ENCODE measurements at regions not wholly inside any gene's neighbourhood (a gene's known extent, or its start where the extent isn't known, plus 50 kb on each side); places are given as distances from the start of the nearest gene placed in this dataset.

GRCh38 chr20:6685626-6686025 lies 81.9 kb upstream of the BMP2 start:
- TF ChIP-seq EZH2phosphoT487 (IDR thresholded peaks at IDR 0.05; ENCODE audit: borderline replicate concordance, low read length) (no peak), CTCF (IDR thresholded peaks at IDR 0.05; ENCODE audit: low read depth, low read length, poor library complexity, severe bottlenecking) (no peak)
- Histone ChIP-seq H3K4me2 (ENCODE audit: low read length) (no peak overlapping the region), H3K9me3 (ENCODE audit: control insufficient read depth, insufficient read depth, low read length) (no peaks in the 10 kb centered on the region), H3K27me3 (ENCODE audit: control insufficient read depth, low read length) (no peaks in the 10 kb centered on the region), H3K4me3 (ENCODE audit: low read length) (no peak overlapping the region), H3K79me2 (ENCODE audit: control insufficient read depth, low read length) (no peaks in the 10 kb centered on the region), H3F3A (ENCODE audit: control insufficient read depth, insufficient read depth) (no peaks in the 10 kb centered on the region), H3K27ac (ENCODE audit: low read depth, low read length) (no peak overlapping the region), H3K36me3 (ENCODE audit: control insufficient read depth, low read length) (no peaks in the 10 kb centered on the region), H3K4me1 (ENCODE audit: control insufficient read depth, low read length) (no peaks in the 10 kb centered on the region), H3K9me2 (replicated peaks; ENCODE audit: control insufficient read depth, low read length) (no peaks in the 10 kb centered on the region), H4K20me1 (ENCODE audit: control insufficient read depth, insufficient read depth, low read depth, low read length) (no peaks in the 10 kb centered on the region)

GRCh38 chr20:6685181-6685582 lies 82.3 kb upstream of the BMP2 start:
- Histone ChIP-seq H3K36me3 (ENCODE audit: control insufficient read depth, low read length) (no peaks in the 10 kb centered on the region), H3K4me2 (ENCODE audit: low read length) (no peak overlapping the region), H3K79me2 (ENCODE audit: control insufficient read depth, low read length) (no peaks in the 10 kb centered on the region), H3K4me3 (ENCODE audit: low read length) (no peak overlapping the region), H3K27ac (ENCODE audit: low read depth, low read length) (no peak overlapping the region), H4K20me1 (ENCODE audit: control insufficient read depth, insufficient read depth, low read depth, low read length) (no peaks in the 10 kb centered on the region), H3K27me3 (ENCODE audit: control insufficient read depth, low read length) (no peaks in the 10 kb centered on the region), H3K4me1 (ENCODE audit: control insufficient read depth, low read length) (no peaks in the 10 kb centered on the region), H3K9me2 (replicated peaks; ENCODE audit: control insufficient read depth, low read length) (no peaks in the 10 kb centered on the region), H3K9me3 (ENCODE audit: control insufficient read depth, insufficient read depth, low read length) (no peaks in the 10 kb centered on the region), H3F3A (ENCODE audit: control insufficient read depth, insufficient read depth) (no peaks in the 10 kb centered on the region)
- TF ChIP-seq EZH2phosphoT487 (IDR thresholded peaks at IDR 0.05; ENCODE audit: borderline replicate concordance, low read length), result no peak

DNA sequence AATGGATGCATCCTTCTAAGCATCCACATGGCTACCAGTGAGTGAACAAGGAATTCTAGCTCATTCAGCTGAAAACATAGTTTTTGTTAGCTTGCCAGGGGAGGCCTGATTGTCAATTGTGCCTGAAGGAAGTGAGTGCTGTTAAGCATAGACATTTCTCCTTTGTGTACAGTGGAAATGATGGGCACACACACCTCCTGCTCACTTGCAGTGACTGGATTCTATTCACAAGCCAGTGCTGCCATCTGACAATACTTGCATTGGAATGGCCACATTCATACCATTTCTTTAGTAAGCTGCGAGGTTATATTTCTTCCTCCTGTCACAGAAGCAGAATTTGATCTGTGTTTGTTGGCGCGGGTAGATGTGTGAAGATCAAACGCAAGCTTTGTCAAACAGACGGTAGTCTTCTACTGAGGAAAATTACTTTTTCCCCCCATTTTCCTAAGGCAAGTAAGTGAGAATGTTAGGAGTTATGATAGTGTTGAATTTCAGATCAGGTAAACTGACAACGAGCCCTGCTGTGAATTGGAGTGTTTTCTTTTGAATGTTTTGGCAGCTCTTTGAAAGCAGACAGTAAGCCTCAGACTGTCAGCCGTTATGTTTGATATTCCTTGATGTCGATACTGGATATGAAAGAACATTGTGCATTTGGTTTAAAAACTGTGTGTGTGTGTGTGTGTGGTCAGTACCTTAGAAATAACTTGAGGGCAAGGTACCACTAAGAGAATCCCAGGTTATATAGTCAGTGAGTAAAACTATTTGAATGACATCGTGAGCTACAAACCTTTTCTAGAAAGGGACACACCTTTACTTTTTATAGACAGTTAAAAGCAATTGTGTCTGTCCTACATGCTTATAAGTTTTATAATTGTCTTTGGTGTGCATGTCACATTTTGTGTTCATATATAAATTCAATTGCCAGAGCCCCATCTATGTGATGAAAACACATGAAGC lies 84.2 kb upstream of the BMP2 start:
- Histone ChIP-seq H3K9me2 (replicated peaks; ENCODE audit: control insufficient read depth, low read length) (no peaks in the 10 kb centered on the region), H3K4me2 (ENCODE audit: low read length) (no peak overlapping the region), H3F3A (ENCODE audit: control insufficient read depth, insufficient read depth) (no peaks in the 10 kb centered on the region), H4K20me1 (ENCODE audit: control insufficient read depth, insufficient read depth, low read depth, low read length) (no peaks in the 10 kb centered on the region), H3K36me3 (ENCODE audit: control insufficient read depth, low read length) (no peaks in the 10 kb centered on the region), H3K4me1 (ENCODE audit: control insufficient read depth, low read length) (no peaks in the 10 kb centered on the region), H3K4me3 (ENCODE audit: low read length) (no peak overlapping the region), H3K27ac (ENCODE audit: low read depth, low read length) (no peak overlapping the region), H3K9me3 (ENCODE audit: control insufficient read depth, insufficient read depth, low read length) (no peaks in the 10 kb centered on the region), H3K79me2 (ENCODE audit: control insufficient read depth, low read length) (no peaks in the 10 kb centered on the region), H3K27me3 (ENCODE audit: control insufficient read depth, low read length) (no peaks in the 10 kb centered on the region)
- TF ChIP-seq EZH2phosphoT487 (IDR thresholded peaks at IDR 0.05; ENCODE audit: borderline replicate concordance, low read length) (no peak), CTCF (IDR thresholded peaks at IDR 0.05; ENCODE audit: low read depth, low read length, poor library complexity, severe bottlenecking) (no peak)

- Histone ChIP-seq H3K9me2 (replicated peaks; ENCODE audit: control insufficient read depth, low read length) (no peaks in the 10 kb centered on the region), H4K20me1 (ENCODE audit: control insufficient read depth, insufficient read depth, low read depth, low read length) (no peaks in the 10 kb centered on the region), H3K4me1 (ENCODE audit: control insufficient read depth, low read length) (no peaks in the 10 kb centered on the region), H3K9me3 (ENCODE audit: control insufficient read depth, insufficient read depth, low read length) (no peaks in the 10 kb centered on the region), H3K27ac (ENCODE audit: low read depth, low read length) (no peak overlapping the region), H3K4me3 (ENCODE audit: low read length) (no peak overlapping the region), H3F3A (ENCODE audit: control insufficient read depth, insufficient read depth) (no peaks in the 10 kb centered on the region), H3K4me2 (ENCODE audit: low read length) (no peak overlapping the region), H3K27me3 (ENCODE audit: control insufficient read depth, low read length) (no peaks in the 10 kb centered on the region), H3K79me2 (ENCODE audit: control insufficient read depth, low read length) (no peaks in the 10 kb centered on the region), H3K36me3 (ENCODE audit: control insufficient read depth, low read length) (no peaks in the 10 kb centered on the region)
- TF ChIP-seq CTCF (IDR thresholded peaks at IDR 0.05; ENCODE audit: low read depth, low read length, poor library complexity, severe bottlenecking), result no peak
Measured at GRCh38 chr20:6680854-6681253, 86.6 kb upstream of the BMP2 start.
